CD14-positive monocyte (primary cell): ENCODE measurements at regions not wholly inside any gene's neighbourhood (a gene's known extent, or its start where the extent isn't known, plus 50 kb on each side); places are given as distances from the start of the nearest gene placed in this dataset.

Experiments
- DNase-seq, 3 donors: peaks; one replicate each; pipeline ENCODE4 v3.0.0-alpha.2; 2011 to 2022
- H2AFZ ChIP-seq: 2 replicates; pipeline ENCODE4 v1.6.0; 2012; ENCODE audit warnings: mild to moderate bottlenecking, low read depth, low read length, inconsistent platforms; ENCODE audit not compliant: insufficient read depth, poor library complexity, severe bottlenecking
- H3K27ac ChIP-seq, 2 donors: 1 replicate in 1 of 2; 2 replicates in 1 of 2; pipeline ENCODE4 v1.5.1; 2012 to 2013; ENCODE audit warnings: low read length in 2 of 2, control low read depth in 1 of 2, inconsistent platforms in 1 of 2, low read depth in 1 of 2, mild to moderate bottlenecking in 1 of 2
- H3K27me3 ChIP-seq, 2 donors: one replicate each; pipeline versions ENCODE4 v1.6.0 to v1.6.1; 2011 to 2013; ENCODE audit warnings: low read length in 2 of 2; ENCODE audit not compliant: control insufficient read depth in 2 of 2, insufficient read depth in 2 of 2
- H3K36me3 ChIP-seq, 2 donors: replicated peaks in 1 of 2; 1 replicate in 1 of 2; 2 replicates in 1 of 2; pipeline versions ENCODE4 v1.5.1 to v1.6.1; 2012 to 2013; ENCODE audit warnings: low read length in 2 of 2, control low read depth in 1 of 2, inconsistent platforms in 1 of 2, mild to moderate bottlenecking in 1 of 2; ENCODE audit not compliant: insufficient read depth in 2 of 2, control insufficient read depth in 1 of 2
- H3K4me1 ChIP-seq, 2 donors: 1 replicate in 1 of 2; 2 replicates in 1 of 2; pipeline versions ENCODE4 v1.5.1 to v1.6.1; 2012 to 2013; ENCODE audit warnings: low read length in 2 of 2, control low read depth in 1 of 2, inconsistent platforms in 1 of 2, mild to moderate bottlenecking in 1 of 2, moderate library complexity in 1 of 2; ENCODE audit not compliant: insufficient read depth in 2 of 2, control insufficient read depth in 1 of 2
- H3K4me2 ChIP-seq: replicated peaks from 2 replicates; pipeline ENCODE3; 2012; ENCODE audit warnings: low read length, moderate library complexity, mild to moderate bottlenecking; ENCODE audit not compliant: poor library complexity, severe bottlenecking; ENCODE audit errors: extremely low read depth
- H3K4me3 ChIP-seq, 3 experiments: fragments of 200-600 bp in 1 of 3; sonication (generic) in 1 of 3; replicated peaks in 1 of 3; 1 replicate in 2 of 3; 2 replicates in 1 of 3; pipeline ENCODE4 v1.5.1; 2011 to 2013; ENCODE audit warnings: low read length in 3 of 3, mild to moderate bottlenecking in 3 of 3, control low read depth in 2 of 3, low read depth in 2 of 3, inconsistent platforms in 1 of 3, moderate library complexity in 1 of 3
- H3K79me2 ChIP-seq: 2 replicates; pipeline ENCODE4 v1.6.0; 2012; ENCODE audit warnings: mild to moderate bottlenecking, control low read depth, inconsistent platforms, low read length, moderate library complexity; ENCODE audit not compliant: insufficient read depth
- H3K9ac ChIP-seq: 2 replicates; pipeline ENCODE4 v1.6.0; 2017; ENCODE audit warnings: low read length, mild to moderate bottlenecking; ENCODE audit not compliant: insufficient read depth, poor library complexity, severe bottlenecking
- H3K9me3 ChIP-seq, 2 donors: replicated peaks in 1 of 2; 1 replicate in 1 of 2; 2 replicates in 1 of 2; pipeline versions ENCODE4 v1.5.1 to v1.6.1; 2012 to 2013; ENCODE audit warnings: low read length in 2 of 2, control low read depth in 1 of 2; ENCODE audit not compliant: control insufficient read depth in 1 of 2, insufficient read depth in 1 of 2
- H4K20me1 ChIP-seq: 2 replicates; pipeline ENCODE4 v1.6.0; 2012; ENCODE audit warnings: mild to moderate bottlenecking, low read length, control low read depth, moderate library complexity; ENCODE audit not compliant: insufficient read depth
- H3K27ac Mint-ChIP-seq, 7 donors: one replicate each; pipeline ENCODE4 v1.8.0; 2020; ENCODE audit warnings: mild to moderate bottlenecking in 7 of 7, mixed read lengths in 7 of 7, moderate library complexity in 6 of 7, inconsistent platforms in 2 of 7
- H3K27me3 Mint-ChIP-seq, 3 donors: one replicate each; pipeline ENCODE4 v1.8.0; 2021 to 2022; ENCODE audit warnings: low read depth in 3 of 3, mild to moderate bottlenecking in 3 of 3, mixed read lengths in 3 of 3, moderate library complexity in 3 of 3, inconsistent platforms in 1 of 3
- H3K36me3 Mint-ChIP-seq, 2 donors: one replicate each; pipeline ENCODE4 v1.8.0; 2020; ENCODE audit warnings: mixed read lengths in 2 of 2, inconsistent platforms in 1 of 2, mild to moderate bottlenecking in 1 of 2
- H3K4me1 Mint-ChIP-seq: one replicate; pipeline ENCODE4 v1.8.0; 2020; ENCODE audit warnings: mild to moderate bottlenecking, mixed read lengths
- H3K4me3 Mint-ChIP-seq, 2 donors: one replicate each; pipeline ENCODE4 v1.8.0; 2020; ENCODE audit warnings: mild to moderate bottlenecking in 2 of 2, mixed read lengths in 2 of 2, moderate library complexity in 1 of 2
- H3K9me3 Mint-ChIP-seq, 7 donors: one replicate each; pipeline ENCODE4 v1.8.0; 2020 to 2022; ENCODE audit warnings: mixed read lengths in 7 of 7, mild to moderate bottlenecking in 6 of 7, moderate library complexity in 6 of 7, inconsistent platforms in 2 of 7
- CTCF ChIP-seq: fragments of 200-600 bp; IDR thresholded peaks from one replicate; pipeline ENCODE4 v1.8.0; 2022; ENCODE audit warnings: antibody characterized with exemption, mild to moderate bottlenecking
- WGBS: methylation state at CpG from one replicate; pipeline ENCODE4 v1.1.5; 2013; ENCODE audit warnings: missing lambda C conversion rate; ENCODE audit not compliant: insufficient coverage; 5-methylcytosine and 5-hydroxymethylcytosine counted together
- intact Hi-C, 2 donors: fragments of 100-400 bp; cut with micrococcal nuclease; formaldehyde crosslinking; loops; one replicate each; pipeline versions ENCODE4 v1.15.0 to v1.15.1; 2023

- H3K27ac ChIP-seq, result peak overlapping the region in 1 of 2 donors; percentile 22
- no peaks in the 10 kb centered on the region for H3K27me3 ChIP-seq
- WGBS, result 17% methylated on average over 5 of the region's 12 CpGs
- peak; percentile 37 to 46 (median 42) for DNase-seq
- H3K27ac Mint-ChIP-seq, result peak overlapping the region in 4 of 7 donors; percentile 12 to 61 (median 44)
- peaks cover 0 to 2% (median 0%) of the 10 kb centered on the region in 3 donors for H3K27me3 Mint-ChIP-seq
- no peaks in the 10 kb centered on the region for H3K9me3 ChIP-seq
- peak overlapping the region in 1 of 2 donors; percentile 46 for H3K4me3 Mint-ChIP-seq
- peak overlapping the region; percentile 46 for H2AFZ ChIP-seq
- peaks cover 26 to 28% of the 10 kb centered on the region in 2 donors for H3K4me1 ChIP-seq
- no peaks in the 10 kb centered on the region for H3K36me3 ChIP-seq
- no peaks in the 10 kb centered on the region for H3K79me2 ChIP-seq
- H3K9ac ChIP-seq, result no peak overlapping the region
- peaks cover 0 to 5% (median 0%) of the 10 kb centered on the region in 7 donors for H3K9me3 Mint-ChIP-seq
- H3K4me3 ChIP-seq, result no peak overlapping the region
- H3K4me2 ChIP-seq, result peak overlapping the region; percentile 39
- intact Hi-C loops, result no loop called here
- peaks cover 37% of the 10 kb centered on the region for H3K4me1 Mint-ChIP-seq
- H3K36me3 Mint-ChIP-seq, result no peaks in the 10 kb centered on the region
- no peak for TF ChIP-seq CTCF
- H4K20me1 ChIP-seq, result no peaks in the 10 kb centered on the region
These were observed 98.0 kb upstream of the CITED2 start for GRCh38 chr6:139472351-139473015.

GRCh38 chr6:139470997-139471396 is 96.5 kb upstream of the CITED2 start:
- H3K27ac Mint-ChIP-seq, result no peak overlapping the region
- DNase-seq, result no peak
- H3K27ac ChIP-seq, result no peak overlapping the region
- no peak overlapping the region for H3K9ac ChIP-seq
- H3K36me3 Mint-ChIP-seq, result no peaks in the 10 kb centered on the region
- no peaks in the 10 kb centered on the region for H3K27me3 ChIP-seq
- H3K4me3 Mint-ChIP-seq, result no peak overlapping the region
- peaks cover 37% of the 10 kb centered on the region for H3K4me1 Mint-ChIP-seq
- H4K20me1 ChIP-seq, result no peaks in the 10 kb centered on the region
- no peak overlapping the region for H3K4me2 ChIP-seq
- peaks cover 0 to 5% (median 0%) of the 10 kb centered on the region in 7 donors for H3K9me3 Mint-ChIP-seq
- H3K9me3 ChIP-seq, result no peaks in the 10 kb centered on the region
- intact Hi-C loops, result no loop called here
- no peak for TF ChIP-seq CTCF
- no peaks in the 10 kb centered on the region for H3K79me2 ChIP-seq
- H3K4me1 ChIP-seq, result peaks cover 26 to 28% of the 10 kb centered on the region in 2 donors
- H3K27me3 Mint-ChIP-seq, result peaks cover 0 to 2% (median 0%) of the 10 kb centered on the region in 3 donors
- peak overlapping the region; percentile 30 for H2AFZ ChIP-seq
- no peaks in the 10 kb centered on the region for H3K36me3 ChIP-seq
- H3K4me3 ChIP-seq, result no peak overlapping the region
- WGBS, result 96% methylated on average over 4 of the region's 8 CpGs
